NOMO-1 treated with DMSO at 0.1 percent for 48 hours (cell line): ENCODE measurements at regions not wholly inside any gene's neighbourhood (a gene's known extent, or its start where the extent isn't known, plus 50 kb on each side); places are given as distances from the start of the nearest gene placed in this dataset.

Source experiments
- DNase-seq: peaks from one replicate; lab custom pipeline; 2025; ENCODE audit not compliant: unreplicated experiment; lab: John Stamatoyannopoulos, UW

GRCh38 chr6:15780437-15780836, 117.6 kb upstream of the DTNBP1 start:
- no peak for DNase-seq

DNA sequence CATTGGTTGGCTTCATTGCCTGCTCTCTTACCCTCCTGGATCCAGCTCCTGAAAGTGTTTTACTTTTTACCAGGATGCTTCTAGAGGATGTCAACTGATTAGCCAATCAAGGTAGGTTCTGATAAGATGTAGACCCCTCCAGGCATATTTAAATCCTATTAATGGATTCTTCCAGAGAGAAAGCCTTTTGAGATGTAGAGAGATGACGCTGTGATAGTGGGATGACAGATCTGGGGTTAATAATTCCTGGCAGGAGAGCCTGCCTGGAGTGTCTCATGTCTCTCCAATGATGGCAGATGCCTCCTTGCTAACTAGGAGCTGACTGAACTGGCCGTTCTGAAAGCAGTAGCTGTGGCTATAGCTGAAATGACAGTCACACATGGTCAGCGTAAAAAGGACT, 116.9 kb upstream of the DTNBP1 start:
- DNase-seq: no peak

GRCh38 chr6:15776458-15776980, 113.7 kb upstream of the DTNBP1 start:
- DNase-seq: no peak

GRCh38 chr6:15775741-15776140, 112.9 kb upstream of the DTNBP1 start:
- DNase-seq: no peak

DNA sequence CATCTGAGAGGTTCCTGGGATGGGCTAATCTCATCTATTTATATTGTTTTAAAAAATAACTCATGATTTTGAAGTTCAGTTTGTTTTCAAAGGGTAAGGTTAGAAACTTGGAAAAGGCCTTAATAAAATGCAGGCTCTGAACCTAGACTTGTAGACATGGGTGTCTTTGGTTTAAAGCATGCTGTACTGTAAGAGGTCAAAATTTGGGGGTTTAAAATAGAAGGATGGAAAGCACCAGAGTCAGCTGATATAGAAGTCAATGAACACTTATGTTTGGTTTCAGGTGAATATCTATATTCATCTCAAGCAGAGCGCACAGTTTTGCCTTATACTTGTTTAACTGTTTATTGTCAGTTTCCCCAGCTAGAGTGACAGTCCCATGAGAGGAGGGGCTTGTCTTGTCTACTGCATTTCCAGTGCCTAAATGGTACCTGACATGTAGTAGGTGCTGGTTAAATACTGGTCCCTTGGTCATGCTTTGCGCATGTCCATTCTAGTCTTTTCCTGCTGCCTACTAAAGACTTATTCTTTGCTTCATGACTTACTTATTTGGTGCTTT, 112.3 kb upstream of the DTNBP1 start:
- DNase-seq: no peak

- peak; percentile 11 for DNase-seq
These were observed 111.1 kb upstream of the DTNBP1 start for GRCh38 chr6:15773806-15774410.

DNA sequence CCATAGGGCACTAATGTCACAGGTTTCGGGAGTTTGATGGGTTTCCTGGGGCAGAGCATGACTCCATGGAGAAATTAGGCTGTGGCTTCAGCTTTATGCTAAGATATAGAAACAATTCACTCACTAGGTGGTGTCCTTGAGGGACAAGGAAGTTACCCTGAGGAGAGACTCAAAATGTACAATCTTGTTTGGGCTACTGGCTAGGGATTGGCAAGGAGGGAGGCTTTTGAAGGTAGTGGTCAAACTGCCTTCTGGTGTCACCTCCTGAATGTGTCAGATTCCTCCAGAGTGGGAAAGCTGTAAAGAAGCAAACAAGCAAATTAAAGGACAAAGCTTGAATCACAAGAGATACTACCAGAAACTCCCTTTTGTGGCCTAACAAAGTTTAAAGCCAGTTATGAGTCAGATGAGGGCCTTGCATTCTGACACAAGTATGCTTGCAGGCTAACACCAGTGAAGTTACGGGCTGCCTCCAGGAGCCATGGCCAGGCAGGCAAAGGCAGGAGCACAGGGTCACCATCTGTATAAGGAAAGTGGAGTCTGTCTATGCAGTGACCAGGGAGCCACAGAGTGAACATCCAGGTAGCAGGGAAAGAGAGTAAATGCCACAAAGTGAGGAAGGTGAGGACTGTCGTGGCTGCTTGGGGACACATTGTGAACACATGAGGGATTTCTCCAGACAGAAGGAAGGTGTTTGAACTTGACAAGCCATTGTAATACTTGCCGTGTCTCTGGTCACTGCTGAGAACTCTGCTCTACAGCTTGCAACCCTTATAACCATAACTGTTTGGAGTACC, 107.7 kb upstream of the DTNBP1 start:
- peak; percentile 35 for DNase-seq

- DNase-seq: no peak
These were observed 106.7 kb upstream of the DTNBP1 start for GRCh38 chr6:15769511-15770018.

DNA sequence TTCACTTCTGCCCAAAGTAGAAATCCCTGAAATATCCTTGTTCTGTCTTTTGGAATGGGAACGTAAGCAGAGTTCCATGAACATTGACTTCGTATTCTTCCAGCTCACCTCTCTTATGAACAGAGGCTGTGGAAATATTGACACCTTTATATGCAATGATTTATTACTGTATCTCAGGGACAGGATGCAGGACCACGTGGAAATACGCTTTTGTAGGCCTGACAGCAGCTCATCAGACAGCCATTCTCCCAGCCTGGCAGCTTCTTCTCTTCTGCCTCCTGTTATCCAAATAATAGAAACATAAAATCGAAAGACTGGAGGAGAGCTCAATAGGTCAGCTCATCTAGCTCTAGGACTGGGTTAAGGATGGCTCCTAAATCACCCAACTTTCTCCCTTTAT, 106.2 kb upstream of the DTNBP1 start:
- no peak for DNase-seq

DNA sequence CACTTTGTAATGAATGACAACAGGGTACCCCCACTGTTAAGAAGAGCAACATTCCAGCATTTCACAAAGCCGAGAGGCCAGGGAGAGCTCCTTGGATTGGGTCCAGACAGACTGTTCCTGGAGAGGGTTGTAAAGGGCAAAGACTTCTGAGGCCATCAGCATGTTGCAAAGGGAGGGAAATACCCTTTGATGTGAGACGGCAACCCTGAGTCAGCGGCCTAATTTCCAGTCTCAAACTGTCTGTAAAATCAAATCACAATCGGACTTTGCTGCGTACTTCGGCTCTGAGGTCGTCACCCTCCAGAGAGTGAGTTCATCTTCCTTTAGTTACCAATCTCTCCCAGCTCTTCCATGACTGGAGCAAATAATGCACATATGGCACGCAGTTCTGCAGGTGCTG, 101.0 kb upstream of the DTNBP1 start:
- DNase-seq: no peak

DNA sequence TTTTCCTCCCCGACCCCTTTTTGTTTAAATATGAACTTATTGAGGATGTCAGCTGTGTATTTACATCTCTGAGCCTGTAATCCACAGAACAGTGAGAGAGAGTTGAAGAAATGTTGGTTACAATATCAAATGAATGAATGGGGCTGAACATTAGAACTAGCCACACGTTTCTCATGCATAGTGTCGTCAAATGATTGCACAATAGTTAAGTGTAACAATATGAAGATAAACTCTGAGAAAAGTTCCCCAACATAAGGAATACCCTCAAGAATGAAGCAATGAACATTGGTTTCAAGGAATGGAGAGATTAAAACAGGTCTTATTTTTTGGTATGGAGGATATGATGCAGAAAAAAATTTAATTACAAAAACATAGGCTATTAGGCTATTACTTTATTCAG, 100.5 kb upstream of the DTNBP1 start:
- DNase-seq: no peak

- no peak for DNase-seq
These were observed 98.2 kb upstream of the DTNBP1 start for GRCh38 chr6:15761045-15761502.

DNA sequence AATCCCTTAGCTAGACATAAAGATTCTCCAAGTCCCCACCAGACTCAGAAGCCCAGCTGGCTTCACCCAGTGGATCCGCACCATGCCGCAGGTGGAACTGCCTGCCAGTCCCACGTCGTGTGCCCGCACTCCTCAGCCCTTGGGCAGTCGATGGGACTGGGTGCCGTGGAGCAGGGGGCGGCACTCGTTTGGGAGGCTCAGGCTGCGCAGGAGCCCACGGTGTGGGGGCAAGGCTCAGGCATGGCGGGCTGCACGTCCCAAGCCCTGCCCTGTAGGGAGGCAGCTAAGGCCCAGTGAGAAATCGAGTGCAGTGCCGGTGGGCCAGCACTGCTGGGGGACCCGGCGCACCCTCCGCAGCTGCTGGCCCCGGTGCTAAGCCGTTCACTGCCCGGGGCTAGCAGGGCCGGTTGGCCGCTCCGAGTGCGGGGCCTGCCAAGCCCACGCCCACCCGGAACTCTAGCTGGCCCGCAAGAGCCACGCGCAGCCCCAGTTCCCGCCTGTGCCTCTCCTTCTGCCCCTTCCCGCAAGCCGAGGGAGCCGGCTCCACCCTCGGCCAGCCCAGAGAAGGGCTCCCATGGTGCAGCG, 95.9 kb upstream of the DTNBP1 start:
- DNase-seq: no peak

GRCh38 chr6:15755526-15755925, 92.7 kb upstream of the DTNBP1 start:
- no peak for DNase-seq

GRCh38 chr6:15754706-15755079, 91.9 kb upstream of the DTNBP1 start:
- DNase-seq: no peak

GRCh38 chr6:15754035-15754705, 91.3 kb upstream of the DTNBP1 start:
- DNase-seq: no peak

DNA sequence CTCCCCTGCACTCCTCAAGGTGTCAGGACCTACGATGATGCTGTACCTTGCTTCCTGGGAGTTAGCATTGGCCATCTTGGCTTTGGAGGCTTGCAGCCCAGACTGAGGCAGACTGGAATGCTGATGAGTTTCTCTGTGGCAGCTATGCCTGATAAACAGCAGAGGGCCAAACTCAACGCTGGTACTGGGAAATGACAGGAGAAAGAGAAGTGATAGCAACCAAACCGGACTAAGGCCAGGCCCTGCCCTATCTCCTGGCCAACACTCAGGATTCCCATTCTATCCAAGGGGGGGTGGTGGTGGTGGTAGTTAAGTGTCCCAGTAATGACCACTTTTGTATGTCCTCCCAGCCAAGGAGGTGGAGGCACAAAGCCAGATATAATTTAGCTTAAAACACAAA, 90.0 kb upstream of the DTNBP1 start:
- DNase-seq: no peak

DNA sequence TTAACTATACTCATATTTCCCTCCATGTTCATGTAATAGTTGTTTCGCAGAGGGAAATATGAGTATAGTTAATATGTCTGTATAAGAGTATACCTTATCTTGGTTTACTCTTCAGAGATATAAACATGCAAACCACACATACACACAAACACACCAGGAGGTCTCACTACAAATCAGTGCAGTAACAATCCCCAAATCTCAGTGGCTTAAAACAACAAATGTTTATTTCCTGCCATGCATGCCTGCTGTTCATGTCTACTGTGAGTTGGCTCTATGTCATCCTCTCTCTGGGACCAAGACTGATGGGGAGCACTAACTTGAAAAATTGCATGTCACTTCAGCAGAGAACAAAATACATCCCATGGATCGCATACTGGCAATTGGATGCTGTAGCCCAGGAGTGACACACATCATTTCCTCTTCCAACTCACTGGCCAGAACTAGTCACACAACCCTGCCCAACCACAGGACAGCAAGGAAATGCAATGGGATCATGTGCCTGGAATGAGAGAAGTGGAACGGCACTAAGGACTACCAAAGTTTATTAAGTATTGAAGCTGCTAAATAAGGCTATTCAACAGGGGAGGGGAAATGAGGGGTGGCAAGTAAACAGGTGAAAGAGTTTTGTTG, 89.0 kb upstream of the DTNBP1 start:
- DNase-seq: no peak

DNA sequence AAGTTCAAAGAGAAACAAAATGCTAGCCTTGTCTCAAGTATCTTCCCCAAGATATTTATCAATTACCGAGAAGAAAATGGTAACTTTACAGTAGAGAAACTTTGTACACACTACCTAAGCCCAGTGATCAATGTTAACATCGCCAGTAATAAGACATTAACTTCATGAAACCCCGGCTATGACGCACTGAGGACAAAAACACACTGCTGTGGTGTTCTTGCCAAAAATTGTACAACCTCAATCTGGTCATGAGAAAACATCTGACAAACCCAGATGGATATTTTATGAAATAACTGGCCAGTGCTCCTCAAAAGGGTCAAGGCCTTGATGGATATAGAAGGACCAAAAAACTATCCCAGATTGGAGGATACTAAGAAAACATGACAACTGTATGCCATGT, 85.5 kb upstream of the DTNBP1 start:
- DNase-seq: no peak

GRCh38 chr6:15747354-15747883, 84.6 kb upstream of the DTNBP1 start:
- DNase-seq: no peak
